ENCODE measurements at regions not wholly inside any gene's neighbourhood (a gene's known extent, or its start where the extent isn't known, plus 50 kb on each side); places are given as distances from the start of the nearest gene placed in this dataset.
A peak's percentile ranks its signal among the peaks of the same experiment; 100 is the strongest.

DNA sequence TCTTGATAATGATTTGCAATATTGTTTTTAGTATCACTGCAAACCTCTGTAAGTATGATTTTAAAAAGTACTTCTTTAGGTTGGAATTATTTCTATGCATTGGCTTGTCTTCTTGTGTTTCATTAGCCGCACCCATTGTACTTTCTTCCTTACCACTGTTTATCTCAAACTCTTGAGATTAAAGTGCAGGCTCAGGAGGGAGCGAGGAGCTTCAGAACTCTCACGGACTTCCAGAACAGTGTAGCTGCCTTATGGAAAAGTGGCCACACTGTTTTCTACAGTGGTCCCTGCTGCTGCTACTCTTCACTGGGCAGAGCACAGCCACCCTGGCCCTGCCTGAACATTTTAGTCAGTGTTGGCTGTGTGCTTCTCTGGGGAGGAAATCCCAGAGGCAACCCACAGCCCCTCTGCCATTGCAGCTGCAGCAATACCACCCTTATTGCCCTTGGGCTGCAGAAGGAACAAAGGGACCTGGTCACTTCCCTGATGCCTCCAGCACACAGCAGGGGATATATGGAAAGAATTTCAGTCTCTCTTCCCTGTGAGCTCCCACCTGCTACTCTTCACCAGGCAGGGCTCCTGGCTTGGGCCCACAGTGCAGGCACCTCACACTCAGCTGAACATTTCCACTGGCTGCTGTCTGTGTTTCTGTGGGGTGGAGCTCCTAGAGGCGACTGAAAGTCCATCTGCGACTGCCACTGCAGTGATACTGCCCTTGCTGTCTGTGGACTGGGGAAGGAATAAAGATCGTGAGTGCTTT, 91.7 kb upstream of the MAP3K4 start:
- no peak for DNase-seq (ENCODE audit: low read depth)

DNA sequence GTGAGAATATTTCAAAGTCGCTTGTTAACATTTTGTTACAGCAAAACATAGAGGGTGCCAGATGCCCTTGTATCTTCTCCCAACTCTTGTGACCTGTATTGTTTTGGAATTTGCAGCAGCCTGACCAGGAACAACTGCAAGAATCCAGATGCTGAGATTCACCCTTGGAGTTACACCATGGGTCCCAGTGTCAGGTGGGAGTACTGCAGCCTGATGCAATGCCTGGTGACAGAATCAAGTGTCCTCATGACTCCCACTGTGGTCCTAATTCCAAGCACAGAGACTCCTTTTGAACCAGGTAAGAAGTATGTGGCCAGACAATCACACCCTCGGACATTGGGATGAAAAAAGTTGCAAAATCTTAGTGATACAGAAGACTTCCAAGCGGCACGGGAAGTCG, 79.6 kb upstream of the MAP3K4 start:
- no peak for DNase-seq (ENCODE audit: low read depth)

DNA sequence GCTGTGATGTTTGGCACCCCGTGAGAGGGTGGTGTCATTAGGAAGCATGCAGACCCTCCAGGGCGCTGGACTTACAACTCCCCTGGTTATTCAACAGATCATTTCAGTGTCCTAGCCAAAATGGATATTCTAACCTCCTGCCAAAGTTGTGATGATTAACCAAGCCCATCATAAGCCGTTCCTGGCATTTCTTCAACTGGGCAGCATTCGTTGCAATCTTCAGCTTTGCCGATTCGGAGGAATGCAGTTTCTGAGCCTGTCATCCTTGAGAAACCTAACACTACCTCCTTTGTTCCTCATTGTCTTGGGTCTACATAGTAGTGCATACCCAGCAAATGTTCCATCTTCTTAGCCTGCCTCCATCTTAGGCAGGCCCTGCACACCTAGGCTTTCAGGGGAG, 79.2 kb upstream of the MAP3K4 start:
- DNase-seq (ENCODE audit: low read depth), result no peak

DNA sequence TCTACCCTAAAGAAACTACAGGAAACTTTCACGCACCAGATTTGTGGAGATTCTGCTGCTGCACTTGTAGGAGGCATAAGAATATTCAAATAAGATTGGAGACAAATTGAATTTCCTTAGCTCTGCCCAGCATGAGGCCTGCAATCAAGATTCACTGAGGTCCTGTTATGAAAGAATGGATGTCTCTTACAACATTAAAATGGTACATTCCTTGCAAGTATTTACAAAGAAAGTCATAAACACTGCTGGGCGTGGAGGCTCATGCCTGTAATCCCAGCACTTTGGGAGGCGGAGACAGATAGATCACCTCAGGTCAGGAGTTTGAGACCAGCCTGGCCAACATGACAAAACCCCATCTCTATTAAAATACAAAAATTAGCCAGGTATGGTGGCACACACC, 74.0 kb upstream of the MAP3K4 start:
- no peak for DNase-seq (ENCODE audit: low read depth)

DNA sequence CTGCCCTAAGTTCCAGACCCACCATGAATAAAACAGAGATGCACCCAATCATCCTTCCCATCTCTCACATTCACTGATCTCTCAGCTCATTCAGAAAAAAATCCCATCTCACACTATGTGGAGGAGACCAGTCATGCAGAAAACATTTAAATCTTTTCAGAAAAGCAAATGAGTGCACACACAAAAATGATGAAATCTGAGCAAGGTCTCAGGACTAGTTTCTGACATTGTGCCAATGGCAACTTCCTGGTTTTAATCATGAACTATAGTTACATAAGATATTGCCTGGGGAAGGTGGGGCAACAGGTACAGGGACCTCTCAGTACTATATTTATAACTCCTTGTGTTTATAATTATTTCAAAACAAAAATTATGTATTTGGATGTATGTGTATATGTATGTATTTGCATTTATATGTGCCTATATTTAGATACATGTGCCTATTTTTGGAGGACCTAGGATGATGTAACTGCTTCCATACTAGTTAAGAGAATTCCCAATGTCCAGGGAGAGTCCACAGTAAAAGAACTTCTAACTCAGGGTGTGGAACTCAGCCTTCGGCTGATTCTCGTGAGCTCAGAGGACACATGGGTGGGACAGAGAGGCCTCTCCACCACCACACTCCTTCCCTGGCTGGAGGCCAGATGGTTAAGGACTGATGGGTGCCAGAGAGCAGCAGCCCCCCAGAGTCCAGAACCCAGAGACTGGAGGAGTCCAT, 71.7 kb upstream of the MAP3K4 start:
- DNase-seq (ENCODE audit: low read depth), result no peak

DNA sequence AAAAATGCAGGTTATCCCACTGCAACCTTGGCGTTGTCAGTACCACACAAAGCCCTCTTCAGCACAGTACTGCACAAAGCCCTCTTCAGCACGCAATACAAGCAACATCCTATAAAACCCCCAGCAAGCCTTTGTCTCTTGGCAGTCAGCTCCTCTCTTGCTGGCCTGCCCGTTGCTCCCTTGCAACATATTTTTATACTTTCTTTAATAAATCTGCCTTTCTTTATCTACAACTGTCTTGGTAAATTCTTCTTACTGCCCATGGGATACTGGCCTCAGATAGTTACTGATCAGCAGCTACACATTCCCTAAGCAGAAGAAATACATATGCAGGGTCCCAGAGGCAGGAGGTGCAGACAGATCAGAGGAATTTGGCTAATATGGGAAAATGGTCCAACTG, 70.5 kb upstream of the MAP3K4 start:
- DNase-seq (ENCODE audit: low read depth), result no peak

DNA sequence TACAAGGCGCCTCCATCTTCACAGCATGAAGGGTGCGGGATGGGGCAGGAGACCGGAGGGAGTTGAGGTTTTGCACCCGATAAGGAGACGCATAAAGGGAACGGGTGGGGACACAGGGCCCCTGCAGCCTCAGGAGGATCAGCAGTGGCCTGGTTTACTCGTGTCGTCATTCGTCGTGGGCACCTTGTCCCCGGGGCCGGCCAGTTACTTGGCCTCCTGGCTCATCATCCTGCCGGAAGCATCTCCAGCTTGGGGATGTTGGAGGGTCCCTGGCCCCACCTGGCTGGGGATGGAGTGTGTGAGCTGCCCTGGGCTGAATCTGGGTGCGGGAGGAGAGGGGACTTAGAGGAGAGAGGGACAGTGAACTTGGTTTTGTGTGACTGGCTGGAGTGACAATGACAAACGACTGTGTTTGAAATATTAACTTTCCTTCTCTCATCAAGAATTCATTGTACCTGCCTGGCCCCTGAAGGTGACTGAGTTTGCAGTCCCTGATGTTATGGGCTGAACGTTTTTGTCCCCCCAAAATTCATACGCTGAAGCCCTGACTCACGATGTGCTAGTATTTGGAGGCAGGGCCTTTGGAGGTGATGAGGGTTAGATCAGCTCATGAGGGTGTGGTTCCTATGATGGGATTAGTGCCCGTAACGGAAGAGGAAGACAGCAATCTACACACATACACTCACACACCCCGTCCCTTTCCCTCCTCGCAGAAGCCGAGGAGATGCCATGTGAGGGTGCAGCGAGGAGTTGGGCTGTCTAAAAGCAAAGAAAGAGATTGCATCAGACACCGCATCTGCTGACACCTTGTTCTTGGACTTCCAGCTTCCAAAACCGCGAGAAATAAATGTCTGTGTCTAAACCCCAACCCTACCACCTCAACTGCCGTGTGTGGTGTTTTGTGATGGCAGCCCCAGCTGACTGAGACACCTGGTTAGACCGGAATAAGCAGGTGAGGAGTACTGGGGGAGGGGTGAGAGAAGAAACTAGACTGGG, 65.0 kb upstream of the MAP3K4 start:
- no peak for DNase-seq (ENCODE audit: low read depth)

DNA sequence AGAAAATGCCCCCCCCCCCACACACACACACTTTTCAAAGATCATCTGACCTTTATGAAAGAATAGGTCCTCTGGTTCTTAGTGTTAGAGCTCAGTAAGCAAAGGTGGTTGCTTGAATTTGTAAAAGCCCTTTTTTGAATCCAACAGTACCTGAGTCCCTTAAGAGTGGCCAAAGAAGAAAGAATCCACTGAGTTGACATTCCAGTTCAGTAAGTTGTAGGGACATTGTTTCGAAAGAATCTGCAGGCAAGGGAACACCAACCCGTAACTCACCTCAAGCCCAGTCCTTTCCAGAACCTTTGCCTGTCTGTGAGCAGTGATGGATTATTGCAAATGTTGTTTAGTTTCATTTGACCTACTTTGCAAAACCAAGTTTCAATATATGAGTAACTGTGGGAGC, 64.2 kb upstream of the MAP3K4 start:
- DNase-seq (ENCODE audit: low read depth), result no peak

DNA sequence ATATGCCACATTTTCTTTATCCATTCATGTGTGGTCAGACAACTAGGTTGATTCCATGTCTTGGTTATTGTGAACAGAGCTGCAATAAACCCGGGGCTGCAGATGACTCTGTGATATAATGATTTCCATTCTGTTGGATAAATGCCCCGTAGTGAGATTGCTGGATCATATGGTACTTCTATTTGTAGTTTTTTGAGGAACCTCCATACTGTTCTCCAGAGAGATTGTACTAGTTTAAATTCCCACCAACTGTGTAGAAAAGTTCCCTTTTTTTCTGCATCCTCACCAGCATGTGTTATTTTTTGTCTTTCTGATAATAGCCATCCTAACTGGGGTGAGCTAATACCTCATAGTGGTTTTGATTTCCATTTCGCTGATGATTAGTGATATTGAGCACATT, 62.2 kb upstream of the MAP3K4 start:
- no peak for DNase-seq (ENCODE audit: low read depth)

DNA sequence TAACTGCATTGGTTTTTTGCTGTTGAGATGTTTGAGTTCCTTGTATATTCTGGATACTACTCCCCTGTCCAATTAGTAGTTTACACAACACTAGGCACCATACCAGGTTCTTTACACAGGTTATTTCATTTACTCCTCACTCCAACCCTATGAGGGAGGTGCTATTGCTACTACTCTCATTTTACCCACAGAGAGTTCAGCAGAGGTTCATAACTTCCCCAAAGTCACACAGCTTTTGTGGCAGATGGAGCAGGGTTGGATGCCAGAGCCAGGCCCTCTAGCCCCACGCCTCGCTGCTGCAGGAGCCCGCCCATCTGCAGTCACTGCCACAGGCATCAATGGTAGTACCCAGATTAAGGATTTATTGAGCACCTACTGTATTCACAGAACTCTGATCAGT, 61.7 kb upstream of the MAP3K4 start:
- no peak for DNase-seq (ENCODE audit: low read depth)

DNA sequence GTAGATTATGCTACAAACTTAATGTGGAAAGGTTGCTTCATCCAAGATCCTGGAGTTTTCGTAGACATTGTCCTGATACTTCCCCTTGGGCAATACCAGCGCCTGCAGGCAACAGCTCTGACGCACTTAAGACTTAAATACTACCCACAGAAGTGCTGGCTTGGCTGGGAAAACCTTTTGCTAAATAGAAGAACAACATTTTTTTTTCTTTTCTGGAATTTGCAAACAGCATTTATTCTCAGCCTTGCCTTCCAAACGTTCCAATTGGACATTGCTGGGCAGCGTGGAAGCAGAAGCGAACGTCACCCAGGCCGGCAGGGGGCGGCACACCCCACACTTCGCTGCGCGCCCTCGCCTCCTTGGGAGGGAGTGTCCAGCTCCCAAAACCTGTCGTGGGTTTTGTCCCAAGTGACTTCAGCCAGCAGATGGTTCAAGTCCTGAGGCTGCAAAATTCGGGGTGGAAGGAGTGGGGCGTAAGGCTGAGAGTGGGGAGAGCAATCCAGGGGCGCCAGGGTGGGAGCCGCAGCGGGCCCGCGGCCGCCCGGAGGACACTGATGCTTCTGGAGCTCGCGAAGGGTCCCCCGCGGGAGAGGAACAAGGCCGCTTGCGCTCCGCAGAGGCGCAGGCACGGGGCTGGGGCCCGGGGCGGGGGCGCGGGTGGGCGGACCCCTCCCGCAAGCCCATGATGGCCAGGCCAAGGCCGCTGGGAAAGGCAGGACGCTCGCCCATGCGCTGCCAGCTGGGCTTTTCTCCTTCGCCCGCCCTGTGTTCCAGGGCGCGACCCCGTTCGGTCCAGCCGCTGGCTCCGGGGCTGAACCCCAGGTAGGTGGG, 60.8 kb upstream of the MAP3K4 start:
- DNase-seq (ENCODE audit: low read depth), result peak; percentile 38

DNA sequence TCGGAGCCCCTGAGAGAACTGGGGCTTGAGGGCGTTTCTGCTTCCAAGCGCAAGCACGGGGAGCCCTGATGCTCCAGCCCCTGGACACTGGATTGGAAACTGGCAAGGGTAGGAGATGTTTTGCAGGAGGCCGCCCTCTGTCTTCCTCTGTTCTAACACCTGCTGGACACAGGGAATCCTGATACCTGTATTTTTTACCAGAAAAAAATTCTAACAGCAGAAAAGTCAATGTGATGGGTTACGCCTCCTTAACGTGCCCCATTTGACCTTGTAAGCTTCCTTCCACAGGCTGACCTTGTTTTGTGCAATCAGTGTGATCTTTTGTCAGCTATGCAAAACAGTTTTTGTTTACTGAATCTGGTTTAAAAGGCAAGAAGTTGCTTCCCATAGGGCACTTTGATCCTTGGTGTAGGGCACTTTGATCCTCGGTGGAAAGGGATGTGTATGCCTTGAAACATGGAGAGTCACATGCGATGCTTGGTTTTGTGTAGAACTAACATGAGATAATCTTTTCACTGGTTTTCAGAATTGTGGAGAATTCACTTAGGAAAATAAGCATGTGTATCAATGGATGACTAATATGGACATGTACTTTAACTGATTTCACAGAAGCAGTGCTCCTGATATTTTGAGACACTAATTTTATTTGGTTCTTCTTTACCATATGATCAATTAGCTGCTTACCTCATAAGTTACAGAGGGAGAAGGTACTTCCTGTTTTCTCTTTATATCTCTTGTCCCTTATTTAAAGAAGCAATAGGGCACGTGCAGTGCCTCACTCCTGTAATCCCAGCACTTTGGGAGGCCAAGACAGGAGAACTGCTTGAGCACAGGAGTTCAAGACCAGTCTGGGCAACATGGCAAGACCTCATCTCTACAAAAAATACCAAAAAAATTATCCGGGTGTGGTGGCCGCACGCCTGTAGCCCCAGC, 59.9 kb upstream of the MAP3K4 start:
- DNase-seq (ENCODE audit: low read depth), result no peak

DNA sequence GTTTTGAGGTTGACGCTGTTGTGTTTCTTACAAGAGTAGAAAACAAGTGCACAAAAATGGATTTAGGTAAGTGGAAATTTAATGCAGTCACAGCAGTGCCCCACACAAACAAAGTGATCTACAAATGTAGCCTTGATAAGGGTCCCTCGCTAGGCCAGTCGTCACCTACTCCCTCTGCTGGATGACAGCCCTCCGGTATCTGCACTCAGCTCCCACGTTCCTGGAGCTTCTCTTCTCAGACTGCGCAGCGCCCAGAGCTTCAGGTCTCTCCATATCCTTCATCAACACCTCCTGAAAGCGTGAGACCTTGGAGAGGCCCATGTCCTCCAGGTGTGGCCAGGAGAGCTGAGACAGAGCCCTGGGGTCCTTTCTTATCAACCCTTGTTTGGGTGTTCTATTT, 58.3 kb upstream of the MAP3K4 start:
- no peak for DNase-seq (ENCODE audit: low read depth)

DNA sequence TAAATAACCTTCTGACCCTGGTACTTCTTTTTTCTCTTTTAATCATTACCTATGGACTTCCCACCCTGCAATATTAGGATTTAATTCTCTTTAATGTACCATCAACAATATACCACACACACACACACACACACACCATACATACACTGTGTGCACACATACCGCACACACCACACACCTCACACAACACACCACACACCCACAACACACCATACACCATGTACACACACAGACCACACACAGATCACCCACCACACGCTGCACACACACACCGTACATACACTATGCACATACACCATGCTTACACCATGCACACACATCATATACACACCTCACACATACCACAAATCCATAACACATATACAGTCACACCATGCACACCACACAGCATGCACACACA, 57.4 kb upstream of the MAP3K4 start:
- no peak for DNase-seq (ENCODE audit: low read depth)

DNA sequence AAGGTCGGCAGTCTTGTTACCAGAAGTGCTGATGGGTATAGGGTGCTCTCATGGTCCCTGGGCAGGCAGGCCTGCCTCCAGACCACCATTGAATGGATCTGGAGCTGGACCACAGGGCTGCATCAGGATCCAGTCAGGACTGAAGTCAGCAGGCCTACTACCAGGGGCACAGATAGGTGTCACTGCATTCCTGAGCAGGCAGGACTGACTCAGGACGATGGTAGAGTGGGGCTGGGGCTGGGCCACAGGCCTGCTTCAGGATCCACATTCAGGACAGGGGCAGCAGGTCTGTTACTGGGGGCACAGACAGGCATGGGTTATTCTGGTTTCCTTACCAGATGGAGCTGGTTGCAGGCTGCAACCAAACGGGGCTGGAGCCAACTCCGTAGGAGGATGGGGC, 51.4 kb upstream of the MAP3K4 start:
- DNase-seq (ENCODE audit: low read depth), result no peak

Data from activated gamma-delta T cell treated with anti-CD3 and anti-CD28 coated beads, Interleukin-2, amount 50 U/mL, for 16 hours (primary cell).